AG04449 (cell line): ENCODE measurements at regions not wholly inside any gene's neighbourhood (a gene's known extent, or its start where the extent isn't known, plus 50 kb on each side); places are given as distances from the start of the nearest gene placed in this dataset.

ENCODE experiments used
- CTCF ChIA-PET: fragments of 350-600 bp; formaldehyde crosslinking; extraction: SDS; loops from one replicate; lab custom pipeline; 2021; ENCODE audit warnings: antibody characterized with exemption; lab: Yijun Ruan, JAX
- POLR2A ChIA-PET: fragments of 400-600, 350-600 bp; formaldehyde crosslinking; extraction: SDS; loops from one replicate; lab custom pipeline; 2020; ENCODE audit warnings: antibody characterized with exemption, inconsistent platforms; lab: Yijun Ruan, JAX
- DNase-seq: peaks from one replicate; pipeline ENCODE4 v3.0.0-alpha.2; 2010; ENCODE audit warnings: low read depth, low spot score
- H3K4me3 ChIP-seq: 2 replicates; pipeline ENCODE4 v1.5.1; 2011; ENCODE audit warnings: low read depth, mild to moderate bottlenecking, control low read depth, low read length
- CTCF ChIP-seq: IDR thresholded peaks from one replicate; pipeline ENCODE4 v1.5.1; 2011; ENCODE audit warnings: mild to moderate bottlenecking, moderate library complexity, low read length, control low read depth, inconsistent platforms; ENCODE audit not compliant: insufficient read depth; ENCODE audit errors: missing control alignments

- TF ChIP-seq CTCF = no peak
- POLR2A ChIA-PET = no interaction called here
- CTCF ChIA-PET = no interaction called here
- H3K4me3 ChIP-seq = no peak overlapping the region
- DNase-seq = no peak
These were observed 233.6 kb upstream of the PTBP2 start for GRCh38 chr1:96487971-96488370.

DNA sequence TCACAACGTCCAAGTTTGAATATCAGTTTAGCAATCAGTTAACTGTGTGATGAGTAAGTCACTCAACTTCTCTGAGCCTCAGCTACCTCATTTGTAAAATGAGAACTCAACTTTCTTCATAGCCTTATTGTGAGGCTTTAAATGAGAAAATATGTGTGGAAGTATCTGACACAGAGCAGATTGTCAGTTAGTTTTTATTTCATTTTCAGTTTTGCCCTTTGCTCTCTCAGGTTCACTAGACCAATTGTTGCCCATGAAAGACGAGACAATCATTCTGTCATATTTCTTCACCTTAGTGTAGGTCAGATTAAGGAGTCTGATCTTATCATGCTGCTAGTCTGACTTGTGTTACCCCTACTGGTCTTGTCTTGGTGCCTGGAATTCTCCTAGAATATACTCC lies 232.8 kb upstream of the PTBP2 start:
- H3K4me3 ChIP-seq = no peak overlapping the region
- ChIA-PET CTCF (no interaction called here), POLR2A (no interaction called here)
- TF ChIP-seq CTCF = no peak
- DNase-seq = no peak

GRCh38 chr1:96492236-96492635 lies 229.3 kb upstream of the PTBP2 start:
- no peak overlapping the region for H3K4me3 ChIP-seq
- no peak for TF ChIP-seq CTCF
- ChIA-PET POLR2A (no interaction called here), CTCF (no interaction called here)
- no peak for DNase-seq

- H3K4me3 ChIP-seq = no peak overlapping the region
- POLR2A ChIA-PET = no interaction called here
- CTCF ChIA-PET = no interaction called here
- DNase-seq = no peak
- no peak for TF ChIP-seq CTCF
These were observed 222.7 kb upstream of the PTBP2 start for GRCh38 chr1:96498744-96499340.

DNA sequence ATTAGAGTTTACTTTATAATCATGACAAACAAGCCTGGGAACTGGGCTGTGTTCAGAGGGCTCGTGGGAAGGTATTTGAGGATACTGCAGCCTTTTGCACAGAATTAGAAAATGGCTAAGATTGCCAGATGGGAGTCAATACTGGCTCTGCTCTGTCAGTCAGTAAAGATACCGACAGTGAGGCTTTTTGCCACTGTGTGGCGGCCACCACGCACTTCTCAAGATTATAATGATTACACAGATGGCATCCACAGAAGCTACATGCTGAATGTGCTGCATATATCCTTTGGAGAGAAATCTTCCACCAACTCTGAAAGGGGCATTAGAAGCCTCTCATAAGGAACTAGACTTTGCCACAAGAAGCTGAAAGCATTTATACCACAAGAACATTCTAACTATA lies 213.4 kb upstream of the PTBP2 start:
- ChIA-PET CTCF (no interaction called here), POLR2A (no interaction called here)
- no peak for TF ChIP-seq CTCF
- no peak for DNase-seq
- H3K4me3 ChIP-seq = no peak overlapping the region

- POLR2A ChIA-PET = no interaction called here
- TF ChIP-seq CTCF = no peak
- no peak overlapping the region for H3K4me3 ChIP-seq
- no peak for DNase-seq
- CTCF ChIA-PET = no interaction called here
These were observed 212.2 kb upstream of the PTBP2 start for GRCh38 chr1:96509339-96509738.
